HT1080 (cell line): ENCODE measurements at regions not wholly inside any gene's neighbourhood (a gene's known extent, or its start where the extent isn't known, plus 50 kb on each side); places are given as distances from the start of the nearest gene placed in this dataset.

Experiments
- DNase-seq: peaks from one replicate; pipeline ENCODE4 v3.0.0-alpha.2; 2015; ENCODE audit warnings: low read depth

DNA sequence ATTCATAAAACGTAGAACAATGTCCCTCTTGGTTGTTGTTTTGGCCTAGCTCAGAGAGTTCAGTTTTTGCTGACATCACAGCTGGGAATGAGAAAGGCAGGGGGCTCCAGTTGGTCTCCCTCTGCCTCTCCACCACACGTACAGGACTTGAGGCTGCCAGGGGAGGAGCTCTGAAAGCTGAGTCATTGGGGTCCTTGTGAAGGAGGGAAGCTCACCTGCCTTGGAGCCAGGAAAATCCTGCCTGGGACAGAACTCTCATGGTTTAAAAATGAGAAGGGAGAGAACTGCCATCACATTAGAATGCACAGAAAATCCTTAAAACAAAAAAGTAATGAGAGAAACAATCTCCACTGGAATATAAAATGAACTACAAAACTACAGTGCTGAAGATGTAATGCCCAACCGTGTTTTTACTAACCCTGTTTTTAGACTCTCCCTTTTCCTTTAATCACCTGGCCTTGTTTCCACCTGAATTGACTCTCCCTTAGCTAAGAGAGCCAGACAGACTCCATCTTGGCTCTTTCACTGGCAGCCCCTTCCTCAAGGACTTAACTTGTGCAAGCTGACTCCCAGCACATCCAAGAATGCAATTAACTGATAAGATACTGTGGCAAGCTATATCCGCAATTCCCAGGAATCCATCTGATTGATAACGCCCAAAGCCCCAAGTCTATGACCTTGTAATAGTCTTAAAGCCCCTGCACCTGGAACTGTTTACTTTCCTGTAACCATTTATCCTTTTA lies 58.6 kb upstream of the TARP start:
- DNase-seq: peak; percentile 28

DNA sequence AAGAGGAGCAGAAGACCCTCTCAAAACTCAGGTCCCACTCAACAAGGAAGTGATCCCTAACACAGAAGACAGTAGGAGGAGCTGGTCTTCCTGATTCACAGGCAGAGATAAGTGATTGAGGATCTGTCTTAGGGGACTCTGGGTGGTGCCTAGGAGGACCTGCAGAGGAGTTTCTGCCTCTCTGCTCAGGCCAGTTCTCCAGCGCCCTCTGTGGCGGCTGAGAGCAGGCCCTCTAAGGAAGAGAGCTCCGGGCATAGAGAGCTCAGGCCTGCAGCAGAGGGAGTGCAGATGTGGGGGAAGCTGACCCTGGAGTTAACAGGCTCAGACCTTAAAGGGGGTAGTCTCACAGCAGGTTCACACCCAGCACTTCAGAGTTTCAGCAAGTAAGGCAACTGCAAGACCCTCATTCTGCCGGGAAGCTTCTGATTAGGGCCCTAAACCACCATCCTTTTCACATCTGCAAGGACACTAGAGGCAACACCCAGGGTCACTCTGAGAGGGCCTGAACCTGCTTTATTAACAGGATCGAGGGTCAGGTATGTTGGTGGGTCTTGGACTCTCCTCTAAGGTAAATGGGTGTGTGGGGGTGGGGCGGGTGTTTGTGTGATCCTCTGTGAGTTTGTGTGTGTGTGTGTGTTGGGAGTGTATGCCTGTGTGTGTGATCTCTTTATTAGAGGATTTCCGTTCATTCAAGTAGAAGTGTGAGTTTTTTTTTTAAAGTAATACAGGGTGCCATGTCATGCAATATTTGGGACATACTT lies 57.6 kb upstream of the TARP start:
- DNase-seq: no peak

DNA sequence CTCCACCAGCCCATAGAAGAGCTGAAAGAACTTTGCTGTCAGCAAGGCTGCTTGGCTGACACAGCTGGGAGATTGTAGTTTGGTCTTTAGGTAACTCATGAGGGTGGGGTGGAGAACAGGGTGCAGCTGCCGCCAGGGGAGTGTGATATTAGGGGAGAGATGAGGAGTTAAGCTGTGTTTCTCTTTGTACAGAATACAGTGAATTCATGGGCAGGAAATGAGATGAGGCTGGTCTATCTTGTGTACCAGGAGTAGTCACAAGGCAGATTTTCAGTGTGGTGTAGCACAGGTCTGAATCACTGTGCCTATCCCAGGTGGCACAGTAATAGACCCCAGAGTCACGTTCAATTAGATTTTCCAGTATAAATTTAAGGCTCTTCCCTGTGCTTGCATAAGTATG lies 56.6 kb upstream of the TARP start:
- no peak for DNase-seq

DNA sequence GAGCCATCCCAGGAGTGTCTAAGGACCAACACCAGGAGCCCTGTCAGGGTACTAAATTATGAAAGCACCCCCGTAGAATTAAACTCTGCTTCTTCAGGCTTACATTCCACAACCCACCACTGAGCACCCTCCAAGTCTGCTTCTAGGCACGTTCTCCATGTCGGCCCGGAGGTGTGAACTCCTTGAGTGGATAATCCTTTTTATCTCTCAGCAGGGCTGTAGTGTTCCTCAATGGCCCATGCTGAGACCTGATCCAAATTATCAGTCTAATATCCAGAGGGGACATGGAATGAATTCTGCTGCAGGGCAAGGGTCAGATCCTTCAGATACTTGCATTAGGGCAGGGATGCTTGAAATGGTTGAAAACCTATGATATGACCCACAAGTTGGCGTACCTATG lies 55.9 kb upstream of the TARP start:
- no peak for DNase-seq

DNA sequence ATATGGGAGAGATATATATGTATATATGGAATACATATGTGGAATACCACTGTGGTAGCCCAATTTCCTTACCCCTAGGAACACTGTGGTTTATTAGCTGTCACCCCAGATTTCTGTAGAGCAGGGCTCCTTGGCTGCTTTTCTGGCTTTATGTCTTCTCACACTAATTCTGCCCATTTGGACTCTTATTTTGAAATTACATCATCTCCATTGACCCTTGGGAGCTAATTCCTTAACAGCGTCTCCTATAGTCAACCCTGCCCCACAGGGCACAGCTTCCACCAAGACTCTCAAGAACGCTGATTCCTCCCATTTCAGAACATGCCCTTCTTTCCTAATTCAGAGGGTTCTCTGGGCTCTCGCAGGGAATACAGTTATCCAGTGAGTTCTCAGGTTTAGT lies 55.4 kb upstream of the TARP start:
- no peak for DNase-seq

DNA sequence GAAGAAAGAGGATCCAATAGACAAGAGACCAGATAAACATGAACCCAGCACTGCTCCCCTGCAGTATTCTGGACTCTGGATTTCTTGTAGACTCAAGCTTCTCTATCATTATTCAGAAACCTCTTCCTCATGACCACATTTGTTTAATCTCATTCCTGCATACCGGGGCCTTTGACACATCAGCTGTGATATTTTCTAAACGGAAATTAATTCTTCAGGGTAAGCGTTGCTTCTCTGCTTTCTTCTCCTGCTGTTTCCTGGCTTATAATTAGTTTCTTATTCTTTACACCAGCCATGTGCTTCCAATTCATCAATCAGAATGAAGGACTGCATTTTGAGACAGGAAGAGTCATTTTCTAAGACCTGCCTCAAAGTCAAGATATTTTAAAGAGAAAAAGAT lies 54.2 kb upstream of the TARP start:
- no peak for DNase-seq
